BE2C (cell line): ENCODE measurements at regions not wholly inside any gene's neighbourhood (a gene's known extent, or its start where the extent isn't known, plus 50 kb on each side); places are given as distances from the start of the nearest gene placed in this dataset.
A peak's percentile ranks its signal among the peaks of the same experiment; 100 is the strongest.

Source experiments
- DNase-seq: peaks from one replicate; pipeline ENCODE4 v3.0.0-alpha.2; 2020
- H3K27me3 ChIP-seq: fragments of 250-450 bp; sonication (Bioruptor Pico); 2 replicates; pipeline ENCODE4 v1.5.1; 2020; ENCODE audit warnings: mild to moderate bottlenecking
- H3K36me3 ChIP-seq: fragments of 250-450 bp; sonication (Bioruptor Pico); 2 replicates; pipeline ENCODE4 v1.5.1; 2020; ENCODE audit warnings: mild to moderate bottlenecking
- H3K4me1 ChIP-seq: fragments of 250-450 bp; sonication (Bioruptor Pico); 2 replicates; pipeline ENCODE4 v1.5.1; 2020
- H3K4me3 ChIP-seq: 2 replicates; pipeline ENCODE4 v1.5.1; 2011; ENCODE audit warnings: low read depth, low read length
- H3K9me3 ChIP-seq: fragments of 250-450 bp; sonication (Bioruptor Pico); 2 replicates; pipeline ENCODE4 v1.5.1; 2020
- CTCF ChIP-seq: IDR thresholded peaks from 2 replicates; pipeline ENCODE4 v1.5.1; 2012; ENCODE audit warnings: mild to moderate bottlenecking, low read depth, low read length

GRCh38 chr7:19463581-19463980, 245.3 kb downstream of the POLR1F start:
- Histone ChIP-seq H3K4me1 (no peaks in the 10 kb centered on the region), H3K27me3 (no peaks in the 10 kb centered on the region), H3K4me3 (no peak overlapping the region), H3K9me3 (no peaks in the 10 kb centered on the region), H3K36me3 (no peaks in the 10 kb centered on the region)
- DNase-seq: no peak
- TF ChIP-seq CTCF: no peak

- Histone ChIP-seq H3K36me3 (no peaks in the 10 kb centered on the region), H3K4me3 (no peak overlapping the region), H3K27me3 (peaks cover 4% of the 10 kb centered on the region), H3K4me1 (no peaks in the 10 kb centered on the region), H3K9me3 (no peaks in the 10 kb centered on the region)
- no peak for TF ChIP-seq CTCF
- no peak for DNase-seq
These were observed 253.2 kb downstream of the POLR1F start for GRCh38 chr7:19455623-19456022.

GRCh38 chr7:19448091-19448490, 260.7 kb downstream of the POLR1F start:
- DNase-seq: no peak
- H3K36me3 ChIP-seq: no peaks in the 10 kb centered on the region
- H3K27me3 ChIP-seq: peaks cover 20% of the 10 kb centered on the region
- H3K9me3 ChIP-seq: no peaks in the 10 kb centered on the region
- TF ChIP-seq CTCF: no peak
- H3K4me1 ChIP-seq: no peaks in the 10 kb centered on the region
- H3K4me3 ChIP-seq: no peak overlapping the region

- peak; percentile 74 for TF ChIP-seq CTCF
- no peak overlapping the region for H3K4me3 ChIP-seq
- no peaks in the 10 kb centered on the region for H3K4me1 ChIP-seq
- DNase-seq: peak; percentile 32
- H3K9me3 ChIP-seq: no peaks in the 10 kb centered on the region
- no peaks in the 10 kb centered on the region for H3K36me3 ChIP-seq
- peaks cover 7% of the 10 kb centered on the region; the same call in 1 of the 2 replicates for H3K27me3 ChIP-seq
These were observed 266.6 kb downstream of the POLR1F start for GRCh38 chr7:19442016-19442785.

- H3K9me3 ChIP-seq: no peaks in the 10 kb centered on the region
- no peak for DNase-seq
- no peak for TF ChIP-seq CTCF
These were observed 269.3 kb downstream of the POLR1F start for GRCh38 chr7:19439517-19439916.

GRCh38 chr7:19437446-19437845, 271.4 kb downstream of the POLR1F start:
- DNase-seq: no peak
- H3K36me3 ChIP-seq: no peaks in the 10 kb centered on the region
- TF ChIP-seq CTCF: no peak
- H3K4me1 ChIP-seq: no peaks in the 10 kb centered on the region
- H3K4me3 ChIP-seq: no peak overlapping the region
- 0 out of 2 replicates have a peak, but pooled peaks cover 3% of the 10 kb centered on the region for H3K27me3 ChIP-seq
- no peaks in the 10 kb centered on the region for H3K9me3 ChIP-seq

More at GRCh38 chr7:19439517-19439916, 269.3 kb downstream of the POLR1F start:
- H3K27me3 ChIP-seq: peaks cover 7% of the 10 kb centered on the region; the same call in 1 of the 2 replicates
- no peaks in the 10 kb centered on the region for H3K4me1 ChIP-seq
- H3K36me3 ChIP-seq: no peaks in the 10 kb centered on the region
- H3K4me3 ChIP-seq: no peak overlapping the region
